ENCODE measurements at regions not wholly inside any gene's neighbourhood (a gene's known extent, or its start where the extent isn't known, plus 50 kb on each side); places are given as distances from the start of the nearest gene placed in this dataset.

- intact Hi-C loops (cut with DNase I; ENCODE audit: low total_unique reads) = no loop called here
- H3K27ac ChIP-seq = no peak overlapping the region
These were observed 159.3 kb downstream of the SPATA31D1 start for GRCh38 chr9:82147798-82148425.

GRCh38 chr9:82148426-82148810 lies 159.8 kb downstream of the SPATA31D1 start:
- no peaks in the 10 kb centered on the region for H3K9me3 ChIP-seq
- H3K27ac ChIP-seq = no peak overlapping the region
- H3K36me3 ChIP-seq = no peaks in the 10 kb centered on the region
- no peak overlapping the region for H3K4me3 ChIP-seq
- H3K27me3 ChIP-seq = peaks cover 0 to 4% of the 10 kb centered on the region in 2 donors
- no peak for TF ChIP-seq POLR2AphosphoS5 (IDR thresholded peaks at IDR 0.05)
- no peak for TF ChIP-seq POLR2A (IDR thresholded peaks at IDR 0.05)
- TF ChIP-seq CTCF (IDR thresholded peaks at IDR 0.05) = no peak
- no peaks in the 10 kb centered on the region for H3K4me1 ChIP-seq
- intact Hi-C loops (cut with DNase I; ENCODE audit: low total_unique reads) = no loop called here
- no peak for DNase-seq (ENCODE audit: low spot score in 2 of 2)

More at GRCh38 chr9:82147798-82148425, 159.3 kb downstream of the SPATA31D1 start:
- no peak for DNase-seq (ENCODE audit: low spot score in 2 of 2)
- TF ChIP-seq POLR2A (IDR thresholded peaks at IDR 0.05) (no peak), CTCF (IDR thresholded peaks at IDR 0.05) (no peak), POLR2AphosphoS5 (IDR thresholded peaks at IDR 0.05) (no peak)
- Histone ChIP-seq H3K9me3 (no peaks in the 10 kb centered on the region), H3K4me1 (no peaks in the 10 kb centered on the region), H3K4me3 (no peak overlapping the region), H3K36me3 (no peaks in the 10 kb centered on the region), H3K27me3 (peaks cover 0 to 4% of the 10 kb centered on the region in 2 donors)

- Histone ChIP-seq H3K9me3 (no peaks in the 10 kb centered on the region), H3K4me1 (no peaks in the 10 kb centered on the region), H3K36me3 (no peaks in the 10 kb centered on the region), H3K27me3 (peaks cover 0 to 4% of the 10 kb centered on the region in 2 donors), H3K27ac (no peak overlapping the region), H3K4me3 (peak overlapping the region in 1 of 3 donors; percentile 9)
- DNase-seq (ENCODE audit: low spot score in 2 of 2) = no peak
- intact Hi-C loops (cut with DNase I; ENCODE audit: low total_unique reads) = no loop called here
- TF ChIP-seq CTCF (IDR thresholded peaks at IDR 0.05) (no peak), POLR2A (IDR thresholded peaks at IDR 0.05) (no peak), POLR2AphosphoS5 (IDR thresholded peaks at IDR 0.05) (no peak)
These were observed 160.4 kb downstream of the SPATA31D1 start for GRCh38 chr9:82148901-82149461.

GRCh38 chr9:82149501-82149946 lies 161.0 kb downstream of the SPATA31D1 start:
- Histone ChIP-seq H3K4me3 (no peak overlapping the region), H3K27me3 (peaks cover 0 to 4% of the 10 kb centered on the region in 2 donors), H3K27ac (no peak overlapping the region), H3K36me3 (no peaks in the 10 kb centered on the region), H3K9me3 (no peaks in the 10 kb centered on the region), H3K4me1 (no peaks in the 10 kb centered on the region)
- no peak for DNase-seq (ENCODE audit: low spot score in 2 of 2)
- TF ChIP-seq CTCF (IDR thresholded peaks at IDR 0.05) = no peak
- no peak for TF ChIP-seq POLR2A (IDR thresholded peaks at IDR 0.05)
- no peak for TF ChIP-seq POLR2AphosphoS5 (IDR thresholded peaks at IDR 0.05)
- intact Hi-C loops (cut with DNase I; ENCODE audit: low total_unique reads) = no loop called here

GRCh38 chr9:82152181-82152580 lies 163.6 kb downstream of the SPATA31D1 start:
- H3K36me3 ChIP-seq = no peaks in the 10 kb centered on the region
- H3K4me1 ChIP-seq = no peaks in the 10 kb centered on the region
- DNase-seq (ENCODE audit: low spot score in 2 of 2) = no peak
- peaks cover 0 to 4% of the 10 kb centered on the region in 2 donors for H3K27me3 ChIP-seq
- no peak overlapping the region for H3K4me3 ChIP-seq
- no peak for TF ChIP-seq CTCF (IDR thresholded peaks at IDR 0.05)
- no peak for TF ChIP-seq POLR2AphosphoS5 (IDR thresholded peaks at IDR 0.05)
- no peaks in the 10 kb centered on the region for H3K9me3 ChIP-seq
- intact Hi-C loops (cut with DNase I; ENCODE audit: low total_unique reads) = no loop called here
- H3K27ac ChIP-seq = no peak overlapping the region

Measured in breast epithelium (tissue), 4 donors.